GM19468 (cell line): ENCODE measurements at regions not wholly inside any gene's neighbourhood (a gene's known extent, or its start where the extent isn't known, plus 50 kb on each side); places are given as distances from the start of the nearest gene placed in this dataset.

Source experiments
- ATAC-seq: cut with Tn5 transposase; IDR thresholded peaks from one replicate; pipeline ENCODE4 v1.9.1; 2021; ENCODE audit warnings: mild to moderate bottlenecking, moderate library complexity, moderate number of reproducible peaks; ENCODE audit not compliant: unreplicated experiment; ENCODE audit errors: extremely low read depth

DNA sequence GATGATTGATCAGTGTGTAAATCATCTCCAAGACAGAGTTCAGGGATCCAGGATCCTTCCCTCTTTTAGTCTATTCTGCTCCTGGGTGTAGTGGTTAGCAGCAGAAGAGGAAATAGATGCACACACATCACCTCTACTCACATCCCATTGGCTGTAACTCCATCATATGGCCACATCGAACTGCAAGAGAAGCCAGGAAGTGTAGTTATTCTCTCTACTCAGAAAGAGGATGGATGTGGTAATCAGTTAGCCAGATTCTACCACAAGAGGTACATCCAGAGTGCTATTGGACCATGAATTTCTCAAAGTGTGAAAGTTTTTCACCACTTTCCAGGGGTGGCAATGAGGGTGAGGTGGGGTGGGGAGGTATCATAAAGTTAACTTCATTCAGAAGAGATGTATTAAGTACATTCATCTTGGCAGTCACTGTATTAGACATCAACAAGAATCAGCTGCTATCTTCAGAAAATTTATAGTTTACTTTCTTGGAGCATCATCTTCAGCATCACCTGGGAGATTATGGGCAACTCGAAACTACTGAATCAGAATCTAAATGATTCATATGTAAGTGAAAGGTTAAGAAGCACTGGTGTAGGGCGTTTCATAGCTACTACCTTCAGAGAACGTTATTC lies 60.6 kb upstream of the GAP43 start:
- ATAC-seq: no peak

DNA sequence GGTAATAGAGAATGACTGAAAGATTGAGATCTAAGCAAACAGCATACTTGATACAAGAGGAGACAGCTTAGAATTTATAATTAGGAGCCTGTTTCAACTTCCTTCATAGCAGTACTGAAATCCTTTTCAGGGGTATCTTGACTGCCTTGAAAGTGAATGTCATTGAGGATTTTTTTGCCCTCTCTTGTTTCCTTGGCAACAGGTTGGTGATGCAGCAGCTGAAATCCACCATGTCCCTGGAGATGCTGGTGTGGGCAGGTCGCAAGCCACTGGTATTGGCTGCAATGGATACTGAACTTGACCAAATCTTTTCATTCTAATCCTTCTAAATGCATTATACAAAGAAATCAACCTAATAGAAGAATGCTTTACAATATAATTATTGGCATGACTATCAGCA lies 59.3 kb upstream of the GAP43 start:
- no peak for ATAC-seq

DNA sequence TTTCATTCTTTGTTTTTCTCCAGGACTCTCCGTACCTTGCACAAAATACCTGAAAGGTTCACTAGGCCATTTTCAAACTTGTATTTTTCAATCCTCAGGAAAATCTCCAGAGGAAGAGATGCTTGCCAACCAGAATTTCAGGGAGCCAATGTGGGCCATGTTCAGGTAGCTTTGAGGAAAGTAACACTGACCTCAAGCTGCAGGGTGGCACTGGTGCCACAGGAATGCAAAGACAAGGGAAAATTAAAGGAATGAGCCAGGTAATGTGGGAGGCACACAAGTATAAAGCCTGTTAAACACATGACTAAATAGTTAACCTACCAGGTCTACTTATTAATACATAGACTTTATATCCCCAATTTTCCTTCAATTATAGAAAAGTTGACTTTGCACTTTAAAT lies 51.9 kb upstream of the GAP43 start:
- ATAC-seq: no peak
